ENCODE measurements at regions not wholly inside any gene's neighbourhood (a gene's known extent, or its start where the extent isn't known, plus 50 kb on each side); places are given as distances from the start of the nearest gene placed in this dataset.
"Not testable (repeated sequence)": the region's sequence is repeated elsewhere in the genome, so short reads cannot be mapped to it uniquely, and the experiment has no call there.

GRCh38 chr4:189655817-189656216 is 284.9 kb upstream of the FRG1 start:
- not testable (repeated sequence) for H3K36me3 ChIP-seq (replicated peaks in 1 of 2; ENCODE audit: control insufficient read depth in 2 of 2, insufficient read depth in 2 of 2, low read length in 2 of 2)

GRCh38 chr4:189656641-189657040 is 284.0 kb upstream of the FRG1 start:
- no peak overlapping the region for H3K27ac ChIP-seq (replicated peaks; ENCODE audit: low read length)
- H3K9ac ChIP-seq (ENCODE audit: low read depth, low read length, poor library complexity): no peak overlapping the region
- no peak overlapping the region for H3K4ac ChIP-seq (ENCODE audit: low read length)
- H3K4me1 ChIP-seq (ENCODE audit: control insufficient read depth in 2 of 2, insufficient read depth in 1 of 2, low read depth in 1 of 2, low read length in 2 of 2): peaks cover 0 to 4% of the 10 kb centered on the region in 2 donors
- no peak overlapping the region for H2BK120ac ChIP-seq (ENCODE audit: low read depth, low read length)
- no peak overlapping the region for H2BK5ac ChIP-seq (ENCODE audit: low read length)
- H4K91ac ChIP-seq (ENCODE audit: low read depth, low read length, poor library complexity): no peak overlapping the region
- no peak overlapping the region for H3K23ac ChIP-seq (ENCODE audit: low read depth, low read length, poor library complexity)
- H2AK5ac ChIP-seq (ENCODE audit: low read depth, low read length): no peak overlapping the region
- H3K36me3 ChIP-seq (replicated peaks in 1 of 2; ENCODE audit: control insufficient read depth in 2 of 2, insufficient read depth in 2 of 2, low read length in 2 of 2): no peaks in the 10 kb centered on the region
- H3K4me2 ChIP-seq (ENCODE audit: insufficient read depth, low read length, poor library complexity, severe bottlenecking): no peak overlapping the region
- no peak overlapping the region for H2BK15ac ChIP-seq (ENCODE audit: low read length)
- no peak for DNase-seq (ENCODE audit: low spot score)
- H4K8ac ChIP-seq (ENCODE audit: low read depth, low read length): no peak overlapping the region
- H3K79me1 ChIP-seq (ENCODE audit: low read depth, low read length): no peaks in the 10 kb centered on the region
- no peak overlapping the region for H2AFZ ChIP-seq (ENCODE audit: low read length)
- no peak overlapping the region for H3K18ac ChIP-seq (ENCODE audit: low read length)
- H2BK12ac ChIP-seq (ENCODE audit: low read length): no peak overlapping the region
- no peaks in the 10 kb centered on the region for H3K27me3 ChIP-seq (ENCODE audit: control insufficient read depth in 3 of 3, insufficient read depth in 3 of 3, low read depth in 1 of 3, low read length in 3 of 3)
- no peak overlapping the region for H3K14ac ChIP-seq (ENCODE audit: low read length)
- no CpG with 5 or more reads among the region's 10 CpGs for WGBS, 2 donors (ENCODE audit: extremely low coverage in 2 of 2, insufficient read length in 2 of 2, insufficient replicate concordance in 1 of 2)
- H3K4me3 ChIP-seq (ENCODE audit: low read length in 2 of 2): no peak overlapping the region
- no peaks in the 10 kb centered on the region for H3K9me3 ChIP-seq (replicated peaks in 1 of 2; ENCODE audit: control insufficient read depth in 2 of 2, insufficient read depth in 1 of 2, low read depth in 1 of 2, low read length in 2 of 2)

More at GRCh38 chr4:189655817-189656216, 284.9 kb upstream of the FRG1 start:
- not testable (repeated sequence) for H3K9me3 ChIP-seq (replicated peaks in 1 of 2; ENCODE audit: control insufficient read depth in 2 of 2, insufficient read depth in 1 of 2, low read depth in 1 of 2, low read length in 2 of 2); H3K9ac ChIP-seq (ENCODE audit: low read depth, low read length, poor library complexity); H3K4me3 ChIP-seq (ENCODE audit: low read length in 2 of 2); H2BK120ac ChIP-seq (ENCODE audit: low read depth, low read length); H3K4ac ChIP-seq (ENCODE audit: low read length); H2AK5ac ChIP-seq (ENCODE audit: low read depth, low read length); DNase-seq (ENCODE audit: low spot score); H3K23ac ChIP-seq (ENCODE audit: low read depth, low read length, poor library complexity); H3K4me1 ChIP-seq (ENCODE audit: control insufficient read depth in 2 of 2, insufficient read depth in 1 of 2, low read depth in 1 of 2, low read length in 2 of 2); H3K27me3 ChIP-seq (ENCODE audit: control insufficient read depth in 3 of 3, insufficient read depth in 3 of 3, low read depth in 1 of 3, low read length in 3 of 3); H3K27ac ChIP-seq (replicated peaks; ENCODE audit: low read length); H4K91ac ChIP-seq (ENCODE audit: low read depth, low read length, poor library complexity); H3K79me1 ChIP-seq (ENCODE audit: low read depth, low read length); H2BK15ac ChIP-seq (ENCODE audit: low read length); H4K8ac ChIP-seq (ENCODE audit: low read depth, low read length); H2BK12ac ChIP-seq (ENCODE audit: low read length); H3K14ac ChIP-seq (ENCODE audit: low read length); H3K18ac ChIP-seq (ENCODE audit: low read length); H2BK5ac ChIP-seq (ENCODE audit: low read length); H2AFZ ChIP-seq (ENCODE audit: low read length); H3K4me2 ChIP-seq (ENCODE audit: insufficient read depth, low read length, poor library complexity, severe bottlenecking)
- WGBS, 2 donors (ENCODE audit: extremely low coverage in 2 of 2, insufficient read length in 2 of 2, insufficient replicate concordance in 1 of 2): no CpG with 5 or more reads among the region's 8 CpGs

GRCh38 chr4:189658259-189658658 is 282.4 kb upstream of the FRG1 start:
- H3K14ac ChIP-seq (ENCODE audit: low read length); H3K4ac ChIP-seq (ENCODE audit: low read length); H3K36me3 ChIP-seq (replicated peaks in 1 of 2; ENCODE audit: control insufficient read depth in 2 of 2, insufficient read depth in 2 of 2, low read length in 2 of 2); H2AFZ ChIP-seq (ENCODE audit: low read length); H3K9me3 ChIP-seq (replicated peaks in 1 of 2; ENCODE audit: control insufficient read depth in 2 of 2, insufficient read depth in 1 of 2, low read depth in 1 of 2, low read length in 2 of 2); H4K8ac ChIP-seq (ENCODE audit: low read depth, low read length); H3K27me3 ChIP-seq (ENCODE audit: control insufficient read depth in 3 of 3, insufficient read depth in 3 of 3, low read depth in 1 of 3, low read length in 3 of 3); H3K9ac ChIP-seq (ENCODE audit: low read depth, low read length, poor library complexity); H3K4me1 ChIP-seq (ENCODE audit: control insufficient read depth in 2 of 2, insufficient read depth in 1 of 2, low read depth in 1 of 2, low read length in 2 of 2); H3K4me2 ChIP-seq (ENCODE audit: insufficient read depth, low read length, poor library complexity, severe bottlenecking); H2AK5ac ChIP-seq (ENCODE audit: low read depth, low read length); H4K91ac ChIP-seq (ENCODE audit: low read depth, low read length, poor library complexity); H2BK12ac ChIP-seq (ENCODE audit: low read length); H3K27ac ChIP-seq (replicated peaks; ENCODE audit: low read length); DNase-seq (ENCODE audit: low spot score); H3K23ac ChIP-seq (ENCODE audit: low read depth, low read length, poor library complexity); H3K79me1 ChIP-seq (ENCODE audit: low read depth, low read length); H3K18ac ChIP-seq (ENCODE audit: low read length); H3K4me3 ChIP-seq (ENCODE audit: low read length in 2 of 2); H2BK120ac ChIP-seq (ENCODE audit: low read depth, low read length); H2BK5ac ChIP-seq (ENCODE audit: low read length); H2BK15ac ChIP-seq (ENCODE audit: low read length): not testable (repeated sequence)
- no CpG with 5 or more reads among the region's 5 CpGs for WGBS, 2 donors (ENCODE audit: extremely low coverage in 2 of 2, insufficient read length in 2 of 2, insufficient replicate concordance in 1 of 2)

GRCh38 chr4:189658831-189659230 is 281.8 kb upstream of the FRG1 start:
- DNase-seq (ENCODE audit: low spot score): not testable (repeated sequence)
- WGBS, 2 donors (ENCODE audit: extremely low coverage in 2 of 2, insufficient read length in 2 of 2, insufficient replicate concordance in 1 of 2): no CpG with 5 or more reads among the region's 5 CpGs

More at GRCh38 chr4:189658831-189659230, 281.8 kb upstream of the FRG1 start:
- not testable (repeated sequence) for H3K9ac ChIP-seq (ENCODE audit: low read depth, low read length, poor library complexity); H3K4me3 ChIP-seq (ENCODE audit: low read length in 2 of 2); H3K9me3 ChIP-seq (replicated peaks in 1 of 2; ENCODE audit: control insufficient read depth in 2 of 2, insufficient read depth in 1 of 2, low read depth in 1 of 2, low read length in 2 of 2); H3K27ac ChIP-seq (replicated peaks; ENCODE audit: low read length); H2AK5ac ChIP-seq (ENCODE audit: low read depth, low read length); H3K27me3 ChIP-seq (ENCODE audit: control insufficient read depth in 3 of 3, insufficient read depth in 3 of 3, low read depth in 1 of 3, low read length in 3 of 3); H3K14ac ChIP-seq (ENCODE audit: low read length); H4K8ac ChIP-seq (ENCODE audit: low read depth, low read length); H3K36me3 ChIP-seq (replicated peaks in 1 of 2; ENCODE audit: control insufficient read depth in 2 of 2, insufficient read depth in 2 of 2, low read length in 2 of 2); H2BK120ac ChIP-seq (ENCODE audit: low read depth, low read length); H2BK5ac ChIP-seq (ENCODE audit: low read length); H3K4me2 ChIP-seq (ENCODE audit: insufficient read depth, low read length, poor library complexity, severe bottlenecking); H4K91ac ChIP-seq (ENCODE audit: low read depth, low read length, poor library complexity); H3K18ac ChIP-seq (ENCODE audit: low read length); H3K4ac ChIP-seq (ENCODE audit: low read length); H3K4me1 ChIP-seq (ENCODE audit: control insufficient read depth in 2 of 2, insufficient read depth in 1 of 2, low read depth in 1 of 2, low read length in 2 of 2); H2AFZ ChIP-seq (ENCODE audit: low read length); H2BK15ac ChIP-seq (ENCODE audit: low read length); H3K79me1 ChIP-seq (ENCODE audit: low read depth, low read length); H3K23ac ChIP-seq (ENCODE audit: low read depth, low read length, poor library complexity); H2BK12ac ChIP-seq (ENCODE audit: low read length)

All from neuronal stem cell (in vitro differentiated cells).